BLaER1 treated with 17β-estradiol and CSF1 and Interleukin-3, amounts not matched to agents 10 nM and 100 nM (cell line): ENCODE measurements at regions not wholly inside any gene's neighbourhood (a gene's known extent, or its start where the extent isn't known, plus 50 kb on each side); places are given as distances from the start of the nearest gene placed in this dataset.
"Not testable (repeated sequence)": the region's sequence is repeated elsewhere in the genome, so short reads cannot be mapped to it uniquely, and the experiment has no call there.

Experiments used
- H3K27ac ChIP-seq, 11 experiments: shearing (Covaris generic); formaldehyde crosslinking; 2 replicates each; pipeline ENCODE4 v1.8.1; 2022
- H3K27me3 ChIP-seq, 11 experiments: shearing (Covaris generic); formaldehyde crosslinking; 2 replicates each; pipeline ENCODE4 v1.8.1; 2022
- H3K36me3 ChIP-seq, 11 experiments: shearing (Covaris generic); formaldehyde crosslinking; 2 replicates each; pipeline ENCODE4 v1.8.1; 2022
- H3K4me1 ChIP-seq, 10 experiments: shearing (Covaris generic); formaldehyde crosslinking; 2 replicates each; pipeline ENCODE4 v1.8.1; 2022
- H3K4me2 ChIP-seq, 11 experiments: shearing (Covaris generic); formaldehyde crosslinking; 2 replicates each; pipeline ENCODE4 v1.8.1; 2022
- H3K4me3 ChIP-seq, 10 experiments: shearing (Covaris generic); formaldehyde crosslinking; 2 replicates each; pipeline ENCODE4 v1.8.1; 2022
- H3K9ac ChIP-seq, 11 experiments: shearing (Covaris generic); formaldehyde crosslinking; 2 replicates each; pipeline ENCODE4 v1.8.1; 2022
- H3K9me3 ChIP-seq, 11 experiments: shearing (Covaris generic); formaldehyde crosslinking; replicated peaks in 1 of 11; 2 replicates each; pipeline ENCODE4 v1.8.1; 2022
- H4K20me1 ChIP-seq, 11 experiments: shearing (Covaris generic); formaldehyde crosslinking; 2 replicates each; pipeline ENCODE4 v1.8.1; 2022

DNA sequence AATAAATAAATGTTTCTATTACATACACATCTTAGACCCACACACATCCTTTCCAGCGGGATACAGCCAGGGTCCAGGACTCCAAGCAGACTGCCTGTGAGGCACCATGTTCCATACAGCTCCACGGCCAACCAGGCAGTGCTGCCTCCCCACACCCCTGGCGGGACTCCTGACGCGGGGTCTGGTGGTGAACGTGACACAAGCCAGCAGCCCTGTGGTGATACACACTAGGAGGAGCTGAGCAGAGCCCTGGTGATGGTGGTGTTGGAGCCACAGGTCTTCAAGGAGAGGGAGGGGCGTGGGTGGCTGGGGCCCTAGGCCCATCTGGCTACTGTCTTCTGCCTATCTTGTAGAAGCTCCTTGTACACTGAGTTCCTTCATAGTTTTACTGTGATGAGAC, 53.1 kb upstream of the LPCAT1 start:
- H3K4me2 ChIP-seq, H3K4me3 ChIP-seq, H4K20me1 ChIP-seq, H3K27ac ChIP-seq, H3K27me3 ChIP-seq, H3K9ac ChIP-seq: not testable (repeated sequence)
- H3K9me3 ChIP-seq, result peaks cover 7 to 21% (median 18%) of the 10 kb centered on the region in 11 experiments; a peak in 18 of 22 replicates
- H3K36me3 ChIP-seq, result peaks cover 8 to 63% (median 32%) of the 10 kb centered on the region in 11 experiments; a peak in 21 of 22 replicates
- peaks cover 6 to 30% (median 12%) of the 10 kb centered on the region in 10 experiments; a peak in 18 of 20 replicates for H3K4me1 ChIP-seq

- H3K27me3 ChIP-seq, H3K4me3 ChIP-seq, H3K27ac ChIP-seq, H4K20me1 ChIP-seq, H3K9ac ChIP-seq: not testable (repeated sequence)
- Histone ChIP-seq H3K36me3 (peaks cover 8 to 66% (median 35%) of the 10 kb centered on the region in 11 experiments), H3K4me2 (peak overlapping the region in 2 of 11 experiments; percentile 70 to 75; a peak in 4 of 22 replicates), H3K9me3 (peaks cover 7 to 25% (median 22%) of the 10 kb centered on the region in 11 experiments; a peak in 21 of 22 replicates), H3K4me1 (peaks cover 6 to 30% (median 12%) of the 10 kb centered on the region in 10 experiments; a peak in 18 of 20 replicates)
These were observed 52.4 kb upstream of the LPCAT1 start for GRCh38 chr5:1575991-1576714.

- Histone ChIP-seq H3K4me1 (peaks cover 6 to 30% (median 12%) of the 10 kb centered on the region in 10 experiments; a peak in 18 of 20 replicates), H3K4me2 (peak overlapping the region in 3 of 11 experiments; percentile 21 to 75 (median 70); a peak in 5 of 22 replicates), H3K36me3 (peaks cover 10 to 66% (median 35%) of the 10 kb centered on the region in 11 experiments), H3K9me3 (peaks cover 11 to 32% (median 29%) of the 10 kb centered on the region in 11 experiments)
- not testable (repeated sequence) for H4K20me1 ChIP-seq, H3K27ac ChIP-seq, H3K4me3 ChIP-seq, H3K27me3 ChIP-seq, H3K9ac ChIP-seq
These were observed 51.7 kb upstream of the LPCAT1 start for GRCh38 chr5:1575491-1575890.

- not testable (repeated sequence) for H3K9ac ChIP-seq, H3K27me3 ChIP-seq, H3K4me3 ChIP-seq, H4K20me1 ChIP-seq, H3K27ac ChIP-seq
- Histone ChIP-seq H3K36me3 (peaks cover 4 to 58% (median 31%) of the 10 kb centered on the region in 11 experiments; a peak in 20 of 22 replicates), H3K4me1 (peaks cover 6 to 35% (median 13%) of the 10 kb centered on the region in 10 experiments; a peak in 18 of 20 replicates), H3K9me3 (peaks cover 15 to 29% (median 28%) of the 10 kb centered on the region in 11 experiments), H3K4me2 (peak overlapping the region in 8 of 11 experiments; percentile 5 to 64 (median 42); a peak in 13 of 22 replicates)
These were observed 50.2 kb upstream of the LPCAT1 start for GRCh38 chr5:1574023-1574318.

DNA sequence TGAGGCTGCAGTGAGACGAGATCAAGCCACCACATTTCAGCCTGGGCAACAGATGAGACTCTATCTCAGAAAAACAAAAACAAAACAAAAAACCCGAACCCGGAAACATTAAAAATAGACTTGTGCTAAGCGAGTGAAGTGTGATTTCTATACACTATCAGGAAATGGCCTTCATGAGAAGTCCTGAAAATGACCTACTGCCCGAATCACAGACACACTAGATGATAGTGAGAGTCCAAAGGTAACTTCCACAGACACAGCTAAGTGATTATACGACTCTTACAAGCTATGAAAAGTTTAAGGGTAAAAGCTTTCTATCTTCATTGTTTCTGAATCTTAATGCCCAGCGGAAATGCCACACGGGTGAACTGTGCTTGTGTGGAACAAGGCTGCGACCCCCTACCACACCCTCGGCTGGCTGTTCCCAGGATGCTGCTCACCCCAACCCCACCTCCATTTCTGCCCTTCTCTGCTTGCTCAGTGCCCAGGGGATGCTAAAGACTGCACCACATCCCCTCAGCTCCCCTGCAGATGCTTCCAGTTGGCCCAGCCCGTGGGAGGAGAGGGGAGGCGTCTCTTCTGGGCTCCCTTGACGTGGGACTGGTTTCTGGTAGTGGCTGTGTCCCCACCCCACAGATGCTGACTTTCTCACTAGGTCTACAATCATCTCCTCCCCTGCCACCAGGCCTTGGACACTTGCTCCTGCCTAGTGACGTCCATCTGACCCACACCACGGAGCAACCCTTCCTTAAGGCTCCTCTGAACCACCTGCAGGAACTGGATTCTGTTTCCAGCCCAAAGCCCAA, 49.7 kb upstream of the LPCAT1 start:
- H3K4me3 ChIP-seq, H4K20me1 ChIP-seq, H3K27me3 ChIP-seq, H3K9ac ChIP-seq: not testable (repeated sequence)
- H3K27ac ChIP-seq, result peak overlapping the region in 1 of 11 experiments; percentile 27; a peak in 1 of 22 replicates
- peaks cover 9 to 41% (median 18%) of the 10 kb centered on the region in 10 experiments; a peak in 18 of 20 replicates for H3K4me1 ChIP-seq
- H3K4me2 ChIP-seq, result peak overlapping the region in 10 of 11 experiments; percentile 5 to 64 (median 38); a peak in 16 of 22 replicates
- peaks cover 4 to 55% (median 25%) of the 10 kb centered on the region in 11 experiments; a peak in 20 of 22 replicates for H3K36me3 ChIP-seq
- H3K9me3 ChIP-seq, result peaks cover 13 to 23% (median 22%) of the 10 kb centered on the region in 11 experiments
